T-cell (primary cell): ENCODE measurements at regions not wholly inside any gene's neighbourhood (a gene's known extent, or its start where the extent isn't known, plus 50 kb on each side); places are given as distances from the start of the nearest gene placed in this dataset.
"Not testable (repeated sequence)": the region's sequence is repeated elsewhere in the genome, so short reads cannot be mapped to it uniquely, and the experiment has no call there.

ENCODE experiments used
- ATAC-seq, 4 experiments: fragments of 200-7000 bp in 3 of 4; fragments of 150-1000 bp in 1 of 4; cut with Tn5 transposase; replicated peaks in 1 of 4; 1 replicate in 3 of 4; 2 replicates in 1 of 4; pipeline ENCODE4 v1.10.0; 2021; ENCODE audit warnings: moderate library complexity in 3 of 4, mild to moderate bottlenecking in 2 of 4, moderate number of reproducible peaks in 1 of 4
- CTCF ChIA-PET, 2 donors: fragments of 300-600 bp; sonication (Branson Sonifier 250); formaldehyde crosslinking; loops; one replicate each; lab custom pipeline; 2022; ENCODE audit warnings: antibody characterized with exemption in 2 of 2; lab: Charles Lee
- POLR2A ChIA-PET, 2 donors: fragments of 300-600 bp; sonication (Branson Sonifier 250); formaldehyde crosslinking; loops; one replicate each; lab custom pipeline; 2022; ENCODE audit warnings: antibody characterized with exemption in 2 of 2; lab: Charles Lee
- DNase-seq, 35 experiments: peaks; one replicate each; pipeline versions ENCODE4 v3.0.0 to v3.0.0-alpha.2; 2013 to 2023
- H3K27ac ChIP-seq: one replicate; pipeline ENCODE4 v1.5.1; 2013; ENCODE audit warnings: low read length
- H3K27me3 ChIP-seq, 2 experiments: replicated peaks in 1 of 2; 1 replicate in 1 of 2; 2 replicates in 1 of 2; pipeline versions ENCODE4 v1.6.1 to v1.7.0; 2013; ENCODE audit warnings: low read length in 1 of 2, mixed read lengths in 1 of 2; ENCODE audit not compliant: control insufficient read depth in 2 of 2, insufficient read depth in 2 of 2; ENCODE audit errors: extremely low read depth in 1 of 2
- H3K36me3 ChIP-seq, 2 donors: 1 replicate in 1 of 2; 2 replicates in 1 of 2; pipeline versions ENCODE4 v1.6.1 to v1.7.0; 2013; ENCODE audit warnings: low read length in 1 of 2; ENCODE audit not compliant: control insufficient read depth in 2 of 2, insufficient read depth in 1 of 2; ENCODE audit errors: extremely low read depth in 1 of 2
- H3K4me1 ChIP-seq, 2 experiments: 1 replicate in 1 of 2; 2 replicates in 1 of 2; pipeline versions ENCODE4 v1.6.1 to v1.7.0; 2013; ENCODE audit warnings: low read length in 2 of 2, mixed read lengths in 1 of 2; ENCODE audit not compliant: insufficient read depth in 2 of 2, control insufficient read depth in 1 of 2; ENCODE audit errors: extremely low read depth in 1 of 2
- H3K4me3 ChIP-seq, 2 donors: 1 replicate in 1 of 2; 2 replicates in 1 of 2; pipeline versions ENCODE4 v1.5.1 to v1.7.0; 2013; ENCODE audit warnings: mild to moderate bottlenecking in 2 of 2, low read length in 1 of 2, moderate library complexity in 1 of 2; ENCODE audit not compliant: control insufficient read depth in 1 of 2; ENCODE audit errors: extremely low read depth in 1 of 2
- H3K9me3 ChIP-seq: 2 replicates; pipeline ENCODE4 v1.7.0; 2013
- H3K27ac Mint-ChIP-seq, 2 donors: one replicate each; pipeline ENCODE4 v1.8.0; 2020 to 2021; ENCODE audit warnings: mild to moderate bottlenecking in 2 of 2, mixed read lengths in 2 of 2
- H3K27me3 Mint-ChIP-seq, 2 donors: one replicate each; pipeline ENCODE4 v1.8.0; 2021 to 2022; ENCODE audit warnings: mixed read lengths in 2 of 2
- H3K36me3 Mint-ChIP-seq: one replicate; pipeline ENCODE4 v1.8.0; 2021; ENCODE audit warnings: mixed read lengths
- H3K4me1 Mint-ChIP-seq, 3 donors: one replicate each; pipeline ENCODE4 v1.8.0; 2020 to 2022; ENCODE audit warnings: mixed read lengths in 3 of 3, mild to moderate bottlenecking in 1 of 3
- H3K4me3 Mint-ChIP-seq, 3 donors: one replicate each; pipeline ENCODE4 v1.8.0; 2020 to 2022; ENCODE audit warnings: mild to moderate bottlenecking in 3 of 3, mixed read lengths in 3 of 3, moderate library complexity in 3 of 3
- H3K9me3 Mint-ChIP-seq, 3 donors: one replicate each; pipeline ENCODE4 v1.8.0; 2020 to 2022; ENCODE audit warnings: mixed read lengths in 3 of 3
- WGBS: methylation state at CpG from one replicate; pipeline ENCODE4 v1.1.5; 2013; ENCODE audit warnings: missing lambda C conversion rate; ENCODE audit not compliant: insufficient coverage; 5-methylcytosine and 5-hydroxymethylcytosine counted together

- Histone ChIP-seq H3K9me3 (no peaks in the 10 kb centered on the region), H3K4me1 (no peaks in the 10 kb centered on the region), H3K4me3 (no peak overlapping the region), H3K27ac (no peak overlapping the region), H3K27me3 (peaks cover 0 to 4% of the 10 kb centered on the region in 2 experiments), H3K36me3 (no peaks in the 10 kb centered on the region)
- H3K36me3 Mint-ChIP-seq, result no peaks in the 10 kb centered on the region
- no peaks in the 10 kb centered on the region for H3K4me1 Mint-ChIP-seq
- H3K27ac Mint-ChIP-seq, result no peak overlapping the region
- H3K4me3 Mint-ChIP-seq, result no peak overlapping the region
- POLR2A ChIA-PET, result no interaction called here
- DNase-seq (no peak), ATAC-seq (no peak)
- CTCF ChIA-PET, result no interaction called here
- WGBS, result 50% methylated on average over 5 of the region's 5 CpGs
- peaks cover 0 to 6% of the 10 kb centered on the region in 2 donors for H3K27me3 Mint-ChIP-seq
- H3K9me3 Mint-ChIP-seq, result peaks cover 6 to 11% (median 8%) of the 10 kb centered on the region in 3 donors
Measured at GRCh38 chr7:138246428-138246827, 170.2 kb downstream of the AKR1D1 start.

DNA sequence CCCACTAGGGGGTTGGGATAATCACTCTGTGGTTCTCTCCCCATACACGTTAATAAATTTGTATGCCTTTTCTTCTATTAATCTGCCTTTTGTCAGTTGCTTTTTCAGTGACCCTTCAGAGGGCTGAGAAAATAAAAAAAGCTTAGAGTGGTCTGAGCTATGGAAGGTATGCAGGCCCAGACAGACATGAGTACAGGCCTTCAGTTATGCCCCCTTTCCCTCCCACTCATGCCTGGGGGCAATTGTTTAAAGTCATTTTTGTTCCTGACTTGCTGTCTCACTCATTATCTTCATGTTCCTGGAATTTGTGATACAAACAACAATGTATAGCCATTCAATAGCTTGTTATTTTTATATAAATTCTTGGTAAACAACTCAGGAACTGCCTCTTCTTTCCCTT, 170.8 kb downstream of the AKR1D1 start:
- H3K4me3 ChIP-seq, result no peak overlapping the region
- peaks cover 0 to 4% of the 10 kb centered on the region in 2 experiments for H3K27me3 ChIP-seq
- POLR2A ChIA-PET, result no interaction called here
- H3K36me3 ChIP-seq, result no peaks in the 10 kb centered on the region
- Mint-ChIP-seq H3K36me3 (no peaks in the 10 kb centered on the region), H3K9me3 (peaks cover 6 to 11% (median 8%) of the 10 kb centered on the region in 3 donors), H3K4me1 (no peaks in the 10 kb centered on the region), H3K4me3 (no peak overlapping the region), H3K27me3 (peaks cover 0 to 6% of the 10 kb centered on the region in 2 donors), H3K27ac (no peak overlapping the region)
- DNase-seq (no peak), ATAC-seq (no peak)
- CTCF ChIA-PET, result no interaction called here
- H3K27ac ChIP-seq, result no peak overlapping the region
- no CpG with 5 or more reads among the region's 1 CpG for WGBS
- H3K9me3 ChIP-seq, result no peaks in the 10 kb centered on the region
- H3K4me1 ChIP-seq, result no peaks in the 10 kb centered on the region

DNA sequence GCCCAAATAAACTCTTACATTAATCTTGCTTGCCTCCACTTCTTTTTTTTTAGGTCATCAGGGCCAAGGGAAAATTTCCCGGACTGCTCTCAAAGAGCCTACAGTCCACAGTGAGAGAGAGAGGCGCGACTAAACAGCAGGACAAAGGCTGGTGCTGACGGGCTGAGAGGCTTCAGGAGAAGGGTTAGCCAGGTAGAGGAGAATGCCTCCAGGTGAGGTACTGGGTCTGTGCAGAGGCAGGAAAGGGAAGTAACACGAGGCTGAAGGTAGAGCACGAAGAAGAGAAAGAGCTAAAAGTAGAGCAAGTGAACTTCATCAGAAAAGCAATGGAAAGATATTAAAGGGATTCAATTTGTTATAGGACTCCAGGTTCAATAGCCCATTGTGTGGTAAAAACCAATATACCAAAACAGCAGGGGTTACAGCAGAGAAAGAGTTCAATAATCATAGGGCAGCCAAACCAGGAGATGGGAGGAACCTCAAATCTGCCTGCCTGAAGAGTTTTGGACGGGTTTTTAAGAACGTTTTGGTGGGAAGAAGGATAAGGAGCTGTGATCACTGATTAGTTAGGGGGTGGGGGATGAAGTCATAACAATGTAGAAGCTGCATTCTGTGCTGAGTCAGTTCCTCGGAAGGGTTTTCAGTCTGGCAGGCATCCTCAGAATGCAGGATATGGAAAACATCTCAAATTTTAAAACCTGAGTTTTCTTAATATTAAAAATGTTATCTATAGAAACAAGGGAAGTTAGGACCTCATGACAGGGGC, 171.5 kb downstream of the AKR1D1 start:
- no peaks in the 10 kb centered on the region for H3K4me1 Mint-ChIP-seq
- H3K27me3 Mint-ChIP-seq, result peaks cover 0 to 6% of the 10 kb centered on the region in 2 donors
- 51% methylated on average over 7 of the region's 9 CpGs for WGBS
- no peak overlapping the region for H3K27ac ChIP-seq
- ChIA-PET CTCF (no interaction called here), POLR2A (no interaction called here)
- H3K27me3 ChIP-seq, result no peaks in the 10 kb centered on the region
- H3K27ac Mint-ChIP-seq, result no peak overlapping the region
- H3K9me3 Mint-ChIP-seq, result peaks cover 6 to 11% (median 8%) of the 10 kb centered on the region in 3 donors
- H3K9me3 ChIP-seq, result no peaks in the 10 kb centered on the region
- ATAC-seq, result no peak
- H3K36me3 ChIP-seq, result no peaks in the 10 kb centered on the region
- no peaks in the 10 kb centered on the region for H3K4me1 ChIP-seq
- H3K4me3 ChIP-seq, result no peak overlapping the region
- no peaks in the 10 kb centered on the region for H3K36me3 Mint-ChIP-seq
- DNase-seq, result no peak
- no peak overlapping the region for H3K4me3 Mint-ChIP-seq

DNA sequence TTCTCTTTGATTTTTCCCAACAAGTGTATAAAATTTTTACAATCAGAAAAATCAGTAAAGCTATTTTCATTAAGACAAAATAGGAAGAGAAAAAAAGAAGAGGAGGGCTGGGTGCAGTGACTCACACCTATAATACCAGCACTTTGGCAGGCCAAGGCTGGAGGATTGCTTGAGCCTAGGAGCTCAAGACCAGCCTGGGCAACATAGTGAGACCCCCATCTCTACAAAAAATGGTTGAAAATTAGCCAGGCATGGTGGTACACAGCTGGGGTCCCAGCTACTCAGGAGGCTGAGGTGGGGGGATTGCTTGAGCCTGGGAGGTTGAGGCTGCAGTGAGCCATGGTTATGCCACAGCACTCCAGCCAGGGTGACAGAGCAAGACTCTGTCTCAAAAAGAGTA, 172.3 kb downstream of the AKR1D1 start:
- H3K36me3 ChIP-seq, result no peaks in the 10 kb centered on the region
- no peak overlapping the region for H3K4me3 ChIP-seq
- H3K27me3 Mint-ChIP-seq, result peaks cover 0 to 11% of the 10 kb centered on the region in 2 donors
- H3K27ac Mint-ChIP-seq, result no peak overlapping the region
- DNase-seq (no peak), ATAC-seq (no peak)
- no peak overlapping the region for H3K27ac ChIP-seq
- no peak overlapping the region for H3K4me3 Mint-ChIP-seq
- POLR2A ChIA-PET, result no interaction called here
- H3K36me3 Mint-ChIP-seq, result no peaks in the 10 kb centered on the region
- no peaks in the 10 kb centered on the region for H3K4me1 ChIP-seq
- H3K4me1 Mint-ChIP-seq, result no peaks in the 10 kb centered on the region
- H3K9me3 ChIP-seq, result no peaks in the 10 kb centered on the region
- CTCF ChIA-PET, result no interaction called here
- H3K9me3 Mint-ChIP-seq, result peaks cover 6 to 12% (median 11%) of the 10 kb centered on the region in 3 donors
- no peaks in the 10 kb centered on the region for H3K27me3 ChIP-seq

- POLR2A ChIA-PET, result no interaction called here
- H3K4me1 ChIP-seq, result no peaks in the 10 kb centered on the region
- Mint-ChIP-seq H3K9me3 (peaks cover 6 to 12% (median 11%) of the 10 kb centered on the region in 3 donors), H3K4me3 (no peak overlapping the region), H3K27me3 (peaks cover 0 to 8% of the 10 kb centered on the region in 2 donors), H3K36me3 (no peaks in the 10 kb centered on the region), H3K4me1 (no peaks in the 10 kb centered on the region), H3K27ac (no peak overlapping the region)
- H3K36me3 ChIP-seq, result no peaks in the 10 kb centered on the region
- no peaks in the 10 kb centered on the region for H3K27me3 ChIP-seq
- H3K9me3 ChIP-seq, result no peaks in the 10 kb centered on the region
- 100% methylated on average over 1 of the region's 4 CpGs for WGBS
- ATAC-seq, result no peak
- no peak for DNase-seq
- no peak overlapping the region for H3K4me3 ChIP-seq
- no peak overlapping the region for H3K27ac ChIP-seq
- CTCF ChIA-PET, result no interaction called here
Measured at GRCh38 chr7:138249975-138250374, 173.7 kb downstream of the AKR1D1 start.

DNA sequence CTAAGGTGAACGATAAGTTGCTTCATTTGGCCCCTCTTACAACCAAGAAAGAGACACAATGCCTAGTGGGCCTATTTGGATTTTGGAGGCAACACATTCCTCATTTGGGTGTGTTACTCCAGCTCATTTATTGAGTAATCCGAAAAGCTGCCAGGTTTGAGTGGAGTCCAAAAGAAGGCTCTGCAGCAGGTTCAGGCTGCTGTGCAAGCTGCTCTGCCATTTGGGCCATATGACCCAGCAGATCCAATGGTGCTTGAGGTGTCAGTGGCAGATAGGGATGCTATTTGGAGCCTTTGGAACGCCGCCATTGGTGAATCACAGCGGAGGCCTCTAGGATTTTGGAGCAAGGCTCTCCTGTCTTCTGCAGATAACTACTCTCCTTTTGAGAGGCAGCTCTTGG, 176.4 kb downstream of the AKR1D1 start:
- ATAC-seq, H3K4me3 Mint-ChIP-seq, H3K36me3 Mint-ChIP-seq, POLR2A ChIA-PET, H3K4me1 ChIP-seq, CTCF ChIA-PET, H3K27me3 Mint-ChIP-seq, H3K27me3 ChIP-seq, H3K4me1 Mint-ChIP-seq, H3K9me3 ChIP-seq, DNase-seq, H3K27ac ChIP-seq, H3K4me3 ChIP-seq, H3K27ac Mint-ChIP-seq, H3K9me3 Mint-ChIP-seq, H3K36me3 ChIP-seq: not testable (repeated sequence)
- 96% methylated on average over 4 of the region's 5 CpGs for WGBS
